ENCODE measurements at regions not wholly inside any gene's neighbourhood (a gene's known extent, or its start where the extent isn't known, plus 50 kb on each side); places are given as distances from the start of the nearest gene placed in this dataset.

DNA sequence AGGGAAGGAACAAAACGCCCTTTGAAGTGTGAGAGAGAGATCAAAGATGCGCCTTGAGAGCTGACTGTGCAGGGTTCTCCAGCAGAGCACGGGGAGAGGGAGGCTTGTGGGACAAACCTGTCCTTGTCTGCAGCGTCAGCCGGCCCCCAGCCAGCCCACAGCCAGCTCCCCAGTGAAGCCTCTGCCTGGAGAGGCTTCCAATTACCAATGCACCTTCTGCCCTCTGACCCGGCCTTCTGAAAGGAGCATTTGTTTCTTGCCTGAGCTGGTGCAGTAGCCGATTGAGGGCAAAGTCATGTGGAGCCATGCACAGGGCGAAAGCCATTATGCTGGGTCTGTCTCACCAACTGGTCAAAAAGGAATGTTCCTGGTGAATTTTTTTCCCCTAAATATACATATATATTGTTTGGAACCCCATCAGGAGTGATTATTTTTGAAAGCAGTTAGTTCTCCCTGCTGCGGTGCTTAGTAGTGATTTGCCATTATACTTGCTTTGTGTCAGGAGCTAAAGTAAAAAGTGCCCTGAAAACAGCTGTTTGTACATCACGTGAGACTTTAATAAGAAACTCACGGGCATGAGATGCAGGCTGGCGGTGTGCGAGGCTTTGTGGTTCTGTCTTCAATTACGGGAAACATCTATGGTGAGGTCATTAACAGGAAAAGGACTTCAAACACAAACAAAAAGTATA lies 268.6 kb downstream of the KLF6 start:
- DNase-seq (ENCODE audit: low read depth): no peak

- DNase-seq (ENCODE audit: low read depth): no peak
Measured at GRCh38 chr10:3514691-3515090, 270.3 kb downstream of the KLF6 start.

DNA sequence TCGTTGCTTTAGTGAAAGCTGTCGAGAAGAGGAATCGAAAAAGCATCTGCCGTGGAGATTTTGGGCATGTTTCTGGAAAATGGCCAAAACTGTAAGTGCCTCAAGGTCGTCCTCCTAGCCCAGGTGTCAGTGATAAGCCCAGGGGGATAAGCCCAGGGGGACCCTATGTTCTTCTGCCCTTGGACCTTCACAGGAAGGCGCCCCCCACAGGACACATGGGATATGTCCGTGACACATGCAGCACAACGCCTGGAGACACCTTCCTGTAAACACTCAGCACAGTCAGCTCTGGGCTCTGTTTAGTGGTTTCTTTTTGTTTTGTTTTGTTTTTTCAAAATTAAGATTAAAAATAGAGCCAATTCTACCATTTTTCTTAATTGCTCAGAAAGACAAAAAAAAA lies 272.7 kb downstream of the KLF6 start:
- DNase-seq (ENCODE audit: low read depth): no peak

GRCh38 chr10:3511483-3511882 lies 273.5 kb downstream of the KLF6 start:
- DNase-seq (ENCODE audit: low read depth): no peak

GRCh38 chr10:3510741-3511140 lies 274.3 kb downstream of the KLF6 start:
- DNase-seq (ENCODE audit: low read depth): no peak

- no peak for DNase-seq (ENCODE audit: low read depth)
Measured at GRCh38 chr10:3509355-3509754, 275.7 kb downstream of the KLF6 start.

DNA sequence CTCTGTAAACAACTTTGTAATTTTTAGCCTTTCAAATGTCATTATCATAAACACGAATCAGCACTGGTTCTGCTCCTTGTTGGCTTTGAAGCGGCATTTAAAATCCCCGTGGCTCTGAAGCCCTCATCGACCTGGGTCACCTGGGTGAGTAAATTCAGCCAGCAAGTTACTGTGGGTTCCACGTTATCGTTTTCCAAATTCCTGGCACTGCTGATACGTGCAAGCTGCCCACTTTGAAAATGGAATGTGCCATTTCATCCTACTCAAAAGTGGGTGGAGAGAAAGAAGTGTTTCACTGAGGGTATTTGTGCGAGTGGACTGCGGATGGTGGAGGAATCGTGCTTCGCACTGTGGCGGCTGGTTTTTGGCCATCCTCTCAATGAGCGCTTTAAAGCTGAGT lies 281.7 kb downstream of the KLF6 start:
- DNase-seq (ENCODE audit: low read depth): no peak

DNA sequence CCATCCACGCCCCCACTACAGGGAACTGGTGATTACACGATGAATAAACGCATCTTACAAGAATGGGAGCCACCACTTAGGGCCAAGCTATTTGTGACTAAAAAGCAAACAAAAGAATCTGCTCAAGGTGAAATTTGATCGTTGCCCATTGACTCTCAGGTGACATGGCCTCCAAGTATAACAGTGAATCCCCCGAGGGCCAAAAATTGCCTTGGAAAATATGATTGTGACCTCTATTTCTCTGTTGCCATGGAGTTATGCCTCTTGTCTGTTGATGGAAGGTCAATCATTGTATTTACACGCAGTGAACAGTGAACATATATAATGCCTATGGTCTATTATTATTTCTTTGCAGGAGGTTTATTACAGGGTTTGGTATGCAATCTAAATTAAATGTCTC lies 282.3 kb downstream of the KLF6 start:
- DNase-seq (ENCODE audit: low read depth): no peak

DNA sequence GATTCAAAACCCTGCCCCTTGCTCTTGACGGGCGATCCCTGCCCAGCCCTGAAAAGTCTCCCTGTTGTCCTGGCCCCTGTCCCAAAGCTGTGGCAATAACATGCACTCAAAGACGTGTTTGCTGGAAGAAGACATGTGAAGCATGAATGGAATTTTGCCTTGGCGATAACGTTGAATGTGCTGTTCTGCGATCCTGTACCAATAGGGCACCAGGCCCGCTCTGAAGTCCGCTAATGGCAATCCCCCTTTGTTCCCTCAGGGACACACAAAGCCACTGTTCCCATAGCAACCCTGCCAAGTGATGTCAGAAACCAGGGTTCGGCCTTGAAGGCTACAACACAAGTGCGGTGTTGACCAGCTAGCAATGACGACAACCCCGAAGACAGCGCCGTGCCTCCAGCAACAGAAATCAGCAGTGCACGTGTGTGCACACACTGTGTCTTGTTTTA lies 284.6 kb downstream of the KLF6 start:
- no peak for DNase-seq (ENCODE audit: low read depth)

DNA sequence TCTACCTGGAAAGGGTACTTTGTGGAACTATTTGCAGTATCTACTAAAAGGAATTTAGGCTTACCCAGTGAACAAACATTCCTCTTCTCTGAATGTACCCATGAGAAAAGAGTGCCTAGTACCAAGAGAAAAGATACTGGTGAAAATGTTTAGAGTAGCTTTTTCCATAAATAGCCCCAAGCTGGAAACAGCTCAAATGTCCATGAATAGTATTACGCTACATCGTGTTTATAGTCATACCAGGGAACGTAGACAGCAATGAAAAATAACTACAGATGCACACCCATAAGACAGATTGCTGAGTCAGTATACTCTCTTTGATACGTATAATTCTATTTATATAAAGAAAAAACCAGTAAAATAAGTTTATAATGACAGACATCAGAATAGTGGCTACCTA lies 285.9 kb downstream of the KLF6 start:
- peak; percentile 12 for DNase-seq (ENCODE audit: low read depth)

DNA sequence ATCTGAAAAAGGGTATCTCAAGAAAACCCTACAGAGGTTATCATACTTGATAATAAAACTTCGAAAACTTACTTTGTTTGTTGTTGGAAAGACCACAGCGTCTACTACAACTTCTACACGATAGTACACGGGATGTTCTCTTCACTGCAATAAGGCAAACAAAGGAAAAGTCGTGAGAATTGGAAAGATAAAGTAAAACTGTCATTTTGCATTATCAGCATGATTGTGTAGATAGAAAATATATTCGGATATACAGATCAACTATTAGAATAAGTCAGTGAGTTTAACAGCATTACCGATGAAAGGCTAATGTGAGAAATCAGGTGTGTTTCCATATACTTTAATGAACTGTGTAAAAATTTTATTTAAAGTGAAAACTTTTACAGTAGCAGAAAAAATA lies 287.4 kb downstream of the KLF6 start:
- no peak for DNase-seq (ENCODE audit: low read depth)

GRCh38 chr10:3496138-3496537 lies 288.9 kb downstream of the KLF6 start:
- no peak for DNase-seq (ENCODE audit: low read depth)

GRCh38 chr10:3495281-3495680 lies 289.7 kb downstream of the KLF6 start:
- DNase-seq (ENCODE audit: low read depth): no peak

GRCh38 chr10:3494838-3495230 lies 290.2 kb downstream of the KLF6 start:
- DNase-seq (ENCODE audit: low read depth): no peak

GRCh38 chr10:3494131-3494837 lies 290.7 kb downstream of the KLF6 start:
- no peak for DNase-seq (ENCODE audit: low read depth)

- DNase-seq (ENCODE audit: low read depth): no peak
Measured at GRCh38 chr10:3493621-3494020, 291.4 kb downstream of the KLF6 start.

GRCh38 chr10:3491571-3491970 lies 293.4 kb downstream of the KLF6 start:
- DNase-seq (ENCODE audit: low read depth): no peak

DNA sequence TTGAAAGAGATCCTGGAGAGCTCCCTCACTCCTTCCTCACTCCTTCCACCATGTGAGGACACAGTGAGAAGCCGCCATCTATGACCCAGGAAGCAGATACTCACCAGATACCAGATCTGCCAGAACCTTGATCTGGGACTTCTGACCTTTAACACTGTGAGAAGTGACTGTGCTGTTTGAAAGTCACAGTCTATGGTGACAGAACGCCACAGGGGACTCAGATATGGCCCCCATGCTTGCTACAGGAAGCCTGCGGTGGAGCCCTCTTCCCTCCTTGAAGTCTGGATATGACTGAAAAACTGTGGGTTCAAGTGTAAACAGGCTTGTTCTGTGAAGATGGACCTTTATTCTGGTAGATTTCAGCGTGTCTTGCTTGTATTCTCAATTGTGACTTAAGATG lies 297.8 kb downstream of the KLF6 start:
- no peak for DNase-seq (ENCODE audit: low read depth)

GRCh38 chr10:3486346-3487065 lies 298.5 kb downstream of the KLF6 start:
- DNase-seq (ENCODE audit: low read depth): peak; percentile 84

- DNase-seq (ENCODE audit: low read depth): no peak
Measured at GRCh38 chr10:3485057-3485686, 299.8 kb downstream of the KLF6 start.

DNA sequence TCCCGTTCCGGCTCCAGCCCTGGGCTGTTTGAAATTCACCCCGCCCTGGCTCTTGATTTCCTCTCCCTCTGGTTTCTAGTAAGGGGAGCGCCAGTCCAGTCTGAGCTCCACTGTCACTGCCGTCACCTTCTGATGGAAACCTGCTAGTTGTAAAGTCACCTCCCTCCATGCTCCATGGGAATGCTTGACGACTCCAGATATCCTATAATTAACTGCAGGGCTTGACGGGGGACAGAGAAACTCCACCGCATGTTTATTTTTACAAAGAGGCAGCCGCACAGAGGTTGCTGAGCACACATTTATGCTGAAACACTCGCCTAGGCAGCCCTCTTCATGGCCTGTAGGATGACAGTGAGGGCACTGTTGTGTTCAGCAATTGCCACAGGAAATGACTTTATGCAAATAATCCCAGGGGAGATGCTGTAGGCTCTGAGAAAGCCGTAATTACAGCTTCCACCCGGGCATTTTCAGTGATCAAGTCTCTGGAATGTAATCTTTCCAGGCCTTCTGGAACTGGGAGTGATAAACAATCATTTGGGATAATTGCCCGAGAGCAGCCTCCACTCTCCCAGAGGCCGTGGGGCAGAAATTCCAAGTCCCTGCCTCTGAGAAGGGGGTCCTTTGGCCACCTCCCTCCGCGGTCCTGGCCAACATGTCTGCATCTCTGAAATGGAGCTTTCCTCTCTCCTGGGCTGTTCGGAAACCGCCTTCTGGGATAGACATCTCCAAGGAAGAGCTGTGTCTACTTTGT lies 300.5 kb downstream of the KLF6 start:
- DNase-seq (ENCODE audit: low read depth): peak; percentile 37
